CD14-positive monocyte (primary cell): ENCODE measurements at regions not wholly inside any gene's neighbourhood (a gene's known extent, or its start where the extent isn't known, plus 50 kb on each side); places are given as distances from the start of the nearest gene placed in this dataset.

Experiments used
- DNase-seq, 3 donors: peaks; one replicate each; pipeline ENCODE4 v3.0.0-alpha.2; 2011 to 2022
- H2AFZ ChIP-seq: 2 replicates; pipeline ENCODE4 v1.6.0; 2012; ENCODE audit warnings: mild to moderate bottlenecking, low read depth, low read length, inconsistent platforms; ENCODE audit not compliant: insufficient read depth, poor library complexity, severe bottlenecking
- H3K27ac ChIP-seq, 2 donors: 1 replicate in 1 of 2; 2 replicates in 1 of 2; pipeline ENCODE4 v1.5.1; 2012 to 2013; ENCODE audit warnings: low read length in 2 of 2, control low read depth in 1 of 2, inconsistent platforms in 1 of 2, low read depth in 1 of 2, mild to moderate bottlenecking in 1 of 2
- H3K27me3 ChIP-seq, 2 donors: one replicate each; pipeline versions ENCODE4 v1.6.0 to v1.6.1; 2011 to 2013; ENCODE audit warnings: low read length in 2 of 2; ENCODE audit not compliant: control insufficient read depth in 2 of 2, insufficient read depth in 2 of 2
- H3K36me3 ChIP-seq, 2 donors: replicated peaks in 1 of 2; 1 replicate in 1 of 2; 2 replicates in 1 of 2; pipeline versions ENCODE4 v1.5.1 to v1.6.1; 2012 to 2013; ENCODE audit warnings: low read length in 2 of 2, control low read depth in 1 of 2, inconsistent platforms in 1 of 2, mild to moderate bottlenecking in 1 of 2; ENCODE audit not compliant: insufficient read depth in 2 of 2, control insufficient read depth in 1 of 2
- H3K4me1 ChIP-seq, 2 donors: 1 replicate in 1 of 2; 2 replicates in 1 of 2; pipeline versions ENCODE4 v1.5.1 to v1.6.1; 2012 to 2013; ENCODE audit warnings: low read length in 2 of 2, control low read depth in 1 of 2, inconsistent platforms in 1 of 2, mild to moderate bottlenecking in 1 of 2, moderate library complexity in 1 of 2; ENCODE audit not compliant: insufficient read depth in 2 of 2, control insufficient read depth in 1 of 2
- H3K4me2 ChIP-seq: replicated peaks from 2 replicates; pipeline ENCODE3; 2012; ENCODE audit warnings: low read length, moderate library complexity, mild to moderate bottlenecking; ENCODE audit not compliant: poor library complexity, severe bottlenecking; ENCODE audit errors: extremely low read depth
- H3K4me3 ChIP-seq, 3 experiments: fragments of 200-600 bp in 1 of 3; sonication (generic) in 1 of 3; replicated peaks in 1 of 3; 1 replicate in 2 of 3; 2 replicates in 1 of 3; pipeline ENCODE4 v1.5.1; 2011 to 2013; ENCODE audit warnings: low read length in 3 of 3, mild to moderate bottlenecking in 3 of 3, control low read depth in 2 of 3, low read depth in 2 of 3, inconsistent platforms in 1 of 3, moderate library complexity in 1 of 3
- H3K79me2 ChIP-seq: 2 replicates; pipeline ENCODE4 v1.6.0; 2012; ENCODE audit warnings: mild to moderate bottlenecking, control low read depth, inconsistent platforms, low read length, moderate library complexity; ENCODE audit not compliant: insufficient read depth
- H3K9ac ChIP-seq: 2 replicates; pipeline ENCODE4 v1.6.0; 2017; ENCODE audit warnings: low read length, mild to moderate bottlenecking; ENCODE audit not compliant: insufficient read depth, poor library complexity, severe bottlenecking
- H3K9me3 ChIP-seq, 2 donors: replicated peaks in 1 of 2; 1 replicate in 1 of 2; 2 replicates in 1 of 2; pipeline versions ENCODE4 v1.5.1 to v1.6.1; 2012 to 2013; ENCODE audit warnings: low read length in 2 of 2, control low read depth in 1 of 2; ENCODE audit not compliant: control insufficient read depth in 1 of 2, insufficient read depth in 1 of 2
- H4K20me1 ChIP-seq: 2 replicates; pipeline ENCODE4 v1.6.0; 2012; ENCODE audit warnings: mild to moderate bottlenecking, low read length, control low read depth, moderate library complexity; ENCODE audit not compliant: insufficient read depth
- H3K27ac Mint-ChIP-seq, 7 donors: one replicate each; pipeline ENCODE4 v1.8.0; 2020; ENCODE audit warnings: mild to moderate bottlenecking in 7 of 7, mixed read lengths in 7 of 7, moderate library complexity in 6 of 7, inconsistent platforms in 2 of 7
- H3K27me3 Mint-ChIP-seq, 3 donors: one replicate each; pipeline ENCODE4 v1.8.0; 2021 to 2022; ENCODE audit warnings: low read depth in 3 of 3, mild to moderate bottlenecking in 3 of 3, mixed read lengths in 3 of 3, moderate library complexity in 3 of 3, inconsistent platforms in 1 of 3
- H3K36me3 Mint-ChIP-seq, 2 donors: one replicate each; pipeline ENCODE4 v1.8.0; 2020; ENCODE audit warnings: mixed read lengths in 2 of 2, inconsistent platforms in 1 of 2, mild to moderate bottlenecking in 1 of 2
- H3K4me1 Mint-ChIP-seq: one replicate; pipeline ENCODE4 v1.8.0; 2020; ENCODE audit warnings: mild to moderate bottlenecking, mixed read lengths
- H3K4me3 Mint-ChIP-seq, 2 donors: one replicate each; pipeline ENCODE4 v1.8.0; 2020; ENCODE audit warnings: mild to moderate bottlenecking in 2 of 2, mixed read lengths in 2 of 2, moderate library complexity in 1 of 2
- H3K9me3 Mint-ChIP-seq, 7 donors: one replicate each; pipeline ENCODE4 v1.8.0; 2020 to 2022; ENCODE audit warnings: mixed read lengths in 7 of 7, mild to moderate bottlenecking in 6 of 7, moderate library complexity in 6 of 7, inconsistent platforms in 2 of 7
- CTCF ChIP-seq: fragments of 200-600 bp; IDR thresholded peaks from one replicate; pipeline ENCODE4 v1.8.0; 2022; ENCODE audit warnings: antibody characterized with exemption, mild to moderate bottlenecking
- WGBS: methylation state at CpG from one replicate; pipeline ENCODE4 v1.1.5; 2013; ENCODE audit warnings: missing lambda C conversion rate; ENCODE audit not compliant: insufficient coverage; 5-methylcytosine and 5-hydroxymethylcytosine counted together
- intact Hi-C, 2 donors: fragments of 100-400 bp; cut with micrococcal nuclease; formaldehyde crosslinking; loops; one replicate each; pipeline versions ENCODE4 v1.15.0 to v1.15.1; 2023

GRCh38 chr12:71029302-71029701 lies 108.8 kb upstream of the PTPRR start:
- H4K20me1 ChIP-seq: no peaks in the 10 kb centered on the region
- H3K4me3 Mint-ChIP-seq: no peak overlapping the region
- DNase-seq: no peak
- no CpG with 5 or more reads among the region's 3 CpGs for WGBS
- no peak overlapping the region for H3K4me2 ChIP-seq
- no peak overlapping the region for H2AFZ ChIP-seq
- H3K27ac Mint-ChIP-seq: no peak overlapping the region
- no peaks in the 10 kb centered on the region for H3K36me3 ChIP-seq
- H3K9ac ChIP-seq: no peak overlapping the region
- no peak for TF ChIP-seq CTCF
- intact Hi-C loops: no loop called here
- H3K27ac ChIP-seq: no peak overlapping the region
- H3K4me1 ChIP-seq: no peaks in the 10 kb centered on the region
- no peaks in the 10 kb centered on the region for H3K4me1 Mint-ChIP-seq
- peaks cover 0 to 4% (median 2%) of the 10 kb centered on the region in 7 donors for H3K9me3 Mint-ChIP-seq
- peaks cover 0 to 3% of the 10 kb centered on the region in 2 donors for H3K9me3 ChIP-seq
- no peaks in the 10 kb centered on the region for H3K36me3 Mint-ChIP-seq
- peaks cover 0 to 2% (median 0%) of the 10 kb centered on the region in 3 donors for H3K27me3 Mint-ChIP-seq
- H3K27me3 ChIP-seq: no peaks in the 10 kb centered on the region
- no peak overlapping the region for H3K4me3 ChIP-seq
- no peaks in the 10 kb centered on the region for H3K79me2 ChIP-seq

GRCh38 chr12:71027856-71028255 lies 107.3 kb upstream of the PTPRR start:
- no peak for TF ChIP-seq CTCF
- WGBS: 80% methylated on average over 6 of the region's 7 CpGs
- no peaks in the 10 kb centered on the region for H3K27me3 ChIP-seq
- no peak overlapping the region for H2AFZ ChIP-seq
- Mint-ChIP-seq H3K4me3 (no peak overlapping the region), H3K9me3 (peaks cover 0 to 4% (median 2%) of the 10 kb centered on the region in 7 donors), H3K4me1 (no peaks in the 10 kb centered on the region), H3K36me3 (no peaks in the 10 kb centered on the region), H3K27ac (no peak overlapping the region), H3K27me3 (peaks cover 0 to 2% (median 0%) of the 10 kb centered on the region in 3 donors)
- no peak overlapping the region for H3K27ac ChIP-seq
- no peaks in the 10 kb centered on the region for H3K79me2 ChIP-seq
- no peaks in the 10 kb centered on the region for H4K20me1 ChIP-seq
- no peak for DNase-seq
- H3K9ac ChIP-seq: no peak overlapping the region
- no peak overlapping the region for H3K4me2 ChIP-seq
- H3K36me3 ChIP-seq: no peaks in the 10 kb centered on the region
- H3K4me1 ChIP-seq: no peaks in the 10 kb centered on the region
- intact Hi-C loops: no loop called here
- no peak overlapping the region for H3K4me3 ChIP-seq
- H3K9me3 ChIP-seq: peaks cover 0 to 3% of the 10 kb centered on the region in 2 donors
